Ishikawa (cell line): ENCODE measurements at regions not wholly inside any gene's neighbourhood (a gene's known extent, or its start where the extent isn't known, plus 50 kb on each side); places are given as distances from the start of the nearest gene placed in this dataset.
A peak's percentile ranks its signal among the peaks of the same experiment; 100 is the strongest.

Experiments used
- CEBPB ChIP-seq: IDR thresholded peaks from 2 replicates; pipeline ENCODE4 v1.6.1; 2012
- CREB1 ChIP-seq: IDR thresholded peaks from 2 replicates; pipeline ENCODE4 v1.6.1; 2012; ENCODE audit warnings: low read depth
- EGR1 ChIP-seq: IDR thresholded peaks from 2 replicates; pipeline ENCODE4 v1.6.1; 2012
- EP300 ChIP-seq: IDR thresholded peaks from 2 replicates; pipeline ENCODE4 v1.6.1; 2012; ENCODE audit warnings: borderline replicate concordance
- FOXM1 ChIP-seq: IDR thresholded peaks from 2 replicates; pipeline ENCODE4 v1.6.1; 2012; ENCODE audit warnings: low read depth, borderline replicate concordance
- MAX ChIP-seq: IDR thresholded peaks from 2 replicates; pipeline ENCODE4 v1.6.1; 2012
- NFIC ChIP-seq: IDR thresholded peaks from 2 replicates; pipeline ENCODE4 v1.6.1; 2012
- RAD21 ChIP-seq: IDR thresholded peaks from 2 replicates; pipeline ENCODE4 v1.6.1; 2012; ENCODE audit warnings: low read depth
- REST ChIP-seq: IDR thresholded peaks from 2 replicates; pipeline ENCODE4 v1.6.1; 2012; ENCODE audit warnings: low read depth, mild to moderate bottlenecking
- TAF1 ChIP-seq: IDR thresholded peaks from 2 replicates; pipeline ENCODE4 v1.6.1; 2012; ENCODE audit warnings: low read depth, mild to moderate bottlenecking
- TCF12 ChIP-seq: IDR thresholded peaks from 2 replicates; pipeline ENCODE4 v1.6.1; 2012; ENCODE audit warnings: low read depth
- TEAD4 ChIP-seq: IDR thresholded peaks from 2 replicates; pipeline ENCODE4 v1.6.1; 2012
- USF1 ChIP-seq: IDR thresholded peaks from 2 replicates; pipeline ENCODE4 v1.6.1; 2012
- YY1 ChIP-seq: IDR thresholded peaks from 2 replicates; pipeline ENCODE4 v1.6.1; 2012; ENCODE audit warnings: low read depth
- ZBTB7A ChIP-seq: IDR thresholded peaks from 2 replicates; pipeline ENCODE4 v1.6.1; 2012; ENCODE audit warnings: low read depth

GRCh38 chr3:81005992-81006391 lies 755.5 kb downstream of the GBE1 start:
- TF ChIP-seq RAD21 (peak; percentile 24; the same call in 1 of the 2 replicates), ZBTB7A (no peak)

- TF ChIP-seq CEBPB, result no peak
- TF ChIP-seq ZBTB7A, result no peak
- no peak for TF ChIP-seq RAD21
Measured at GRCh38 chr3:81003817-81004216, 757.6 kb downstream of the GBE1 start.

- TF ChIP-seq TEAD4 (no peak), TCF12 (no peak), CEBPB (no peak), EGR1 (no peak), USF1 (no peak), MAX (no peak), FOXM1 (no peak), EP300 (no peak), NFIC (no peak), RAD21 (no peak), REST (no peak), CREB1 (no peak), ZBTB7A (no peak), YY1 (no peak), TAF1 (no peak)
Measured at GRCh38 chr3:81003008-81003645, 758.3 kb downstream of the GBE1 start.

- TF ChIP-seq TCF12 (no peak), ZBTB7A (no peak), EGR1 (no peak), RAD21 (no peak), USF1 (no peak), EP300 (no peak)
Measured at GRCh38 chr3:80999481-80999880, 762.0 kb downstream of the GBE1 start.

- TF ChIP-seq EGR1 (no peak), YY1 (no peak), RAD21 (no peak), ZBTB7A (no peak), TEAD4 (no peak), USF1 (no peak), EP300 (no peak), MAX (no peak), CREB1 (no peak), NFIC (no peak), REST (no peak), TCF12 (no peak), FOXM1 (no peak), CEBPB (no peak), TAF1 (no peak)
Measured at GRCh38 chr3:80998022-80998421, 763.4 kb downstream of the GBE1 start.

- no peak for TF ChIP-seq RAD21
- no peak for TF ChIP-seq TEAD4
- TF ChIP-seq EGR1, result no peak
- TF ChIP-seq TCF12, result no peak
- TF ChIP-seq TAF1, result no peak
- no peak for TF ChIP-seq ZBTB7A
- TF ChIP-seq CEBPB, result no peak
- TF ChIP-seq NFIC, result no peak
Measured at GRCh38 chr3:80997622-80998021, 763.8 kb downstream of the GBE1 start.
